ENCODE measurements at regions not wholly inside any gene's neighbourhood (a gene's known extent, or its start where the extent isn't known, plus 50 kb on each side); places are given as distances from the start of the nearest gene placed in this dataset.
"Not testable (repeated sequence)": the region's sequence is repeated elsewhere in the genome, so short reads cannot be mapped to it uniquely, and the experiment has no call there.

DNA sequence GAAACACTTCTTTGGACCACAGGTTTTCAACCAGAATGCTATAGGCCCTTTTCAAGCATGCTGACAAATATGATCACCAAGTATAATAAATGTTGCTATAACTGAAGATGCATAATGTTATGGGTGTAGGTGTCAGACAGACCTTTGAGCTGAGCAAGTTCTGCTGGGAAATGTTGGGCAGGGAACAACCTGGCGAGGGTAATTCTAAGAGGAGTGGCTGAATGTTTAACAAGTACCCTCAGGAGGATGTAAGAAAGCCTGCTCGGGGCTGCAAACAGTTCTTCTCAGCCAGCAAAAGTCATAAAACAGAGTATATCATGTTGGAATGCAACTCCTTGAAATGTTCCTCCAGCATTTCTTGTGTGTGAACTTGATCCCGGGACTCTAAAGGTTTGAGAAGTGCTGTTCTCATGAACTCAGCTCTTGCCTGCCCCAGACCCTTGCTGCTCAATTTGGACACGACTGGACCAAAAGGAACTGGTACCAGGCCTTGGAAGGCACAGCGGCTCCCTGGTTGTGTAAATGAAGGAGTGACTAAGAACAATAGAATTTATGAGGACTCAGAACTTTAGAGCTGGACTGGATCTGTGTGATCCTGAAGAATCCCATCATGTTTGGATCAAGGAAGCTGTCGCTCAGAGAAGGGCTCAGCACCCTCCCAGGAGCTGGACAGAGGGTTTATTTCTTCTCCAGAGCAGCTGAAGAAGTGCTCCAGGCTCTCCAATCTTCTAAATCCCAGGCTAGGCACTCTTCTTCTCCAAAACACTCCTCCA lies 143.2 kb upstream of the ANK3 start:
- no peak for DNase-seq (ENCODE audit: low read depth)
- no peak overlapping the region for H3K4me3 ChIP-seq (ENCODE audit: low read length)
- TF ChIP-seq, protein P1, sequence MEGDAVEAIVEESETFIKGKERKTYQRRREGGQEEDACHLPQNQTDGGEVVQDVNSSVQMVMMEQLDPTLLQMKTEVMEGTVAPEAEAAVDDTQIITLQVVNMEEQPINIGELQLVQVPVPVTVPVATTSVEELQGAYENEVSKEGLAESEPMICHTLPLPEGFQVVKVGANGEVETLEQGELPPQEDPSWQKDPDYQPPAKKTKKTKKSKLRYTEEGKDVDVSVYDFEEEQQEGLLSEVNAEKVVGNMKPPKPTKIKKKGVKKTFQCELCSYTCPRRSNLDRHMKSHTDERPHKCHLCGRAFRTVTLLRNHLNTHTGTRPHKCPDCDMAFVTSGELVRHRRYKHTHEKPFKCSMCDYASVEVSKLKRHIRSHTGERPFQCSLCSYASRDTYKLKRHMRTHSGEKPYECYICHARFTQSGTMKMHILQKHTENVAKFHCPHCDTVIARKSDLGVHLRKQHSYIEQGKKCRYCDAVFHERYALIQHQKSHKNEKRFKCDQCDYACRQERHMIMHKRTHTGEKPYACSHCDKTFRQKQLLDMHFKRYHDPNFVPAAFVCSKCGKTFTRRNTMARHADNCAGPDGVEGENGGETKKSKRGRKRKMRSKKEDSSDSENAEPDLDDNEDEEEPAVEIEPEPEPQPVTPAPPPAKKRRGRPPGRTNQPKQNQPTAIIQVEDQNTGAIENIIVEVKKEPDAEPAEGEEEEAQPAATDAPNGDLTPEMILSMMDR (IDR thresholded peaks at IDR 0.05; ENCODE audit: insufficient read depth, low read depth, low read length, missing control alignments), result no peak

DNA sequence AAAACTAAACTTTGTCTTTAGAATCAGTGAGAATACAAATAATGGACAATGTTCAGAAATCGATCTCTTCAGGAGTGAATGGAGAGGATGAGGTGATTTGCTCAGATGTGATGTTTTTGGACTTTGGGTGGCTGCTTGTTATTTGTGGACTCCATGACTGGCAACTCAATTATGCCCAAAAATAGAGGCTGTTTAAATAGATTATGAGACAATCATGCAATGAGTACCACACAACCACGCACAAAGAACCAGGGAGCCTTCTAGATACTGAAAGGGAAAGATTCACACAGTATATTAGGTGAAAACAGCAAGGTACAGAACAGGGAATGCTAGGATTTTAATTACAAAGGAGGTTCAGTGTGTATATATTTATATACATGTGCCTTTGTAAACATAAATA lies 141.3 kb upstream of the ANK3 start:
- TF ChIP-seq, protein P1 (IDR thresholded peaks at IDR 0.05; ENCODE audit: insufficient read depth, low read depth, low read length, missing control alignments), result no peak
- DNase-seq (ENCODE audit: low read depth), result no peak
- no peak overlapping the region for H3K4me3 ChIP-seq (ENCODE audit: low read length)

DNA sequence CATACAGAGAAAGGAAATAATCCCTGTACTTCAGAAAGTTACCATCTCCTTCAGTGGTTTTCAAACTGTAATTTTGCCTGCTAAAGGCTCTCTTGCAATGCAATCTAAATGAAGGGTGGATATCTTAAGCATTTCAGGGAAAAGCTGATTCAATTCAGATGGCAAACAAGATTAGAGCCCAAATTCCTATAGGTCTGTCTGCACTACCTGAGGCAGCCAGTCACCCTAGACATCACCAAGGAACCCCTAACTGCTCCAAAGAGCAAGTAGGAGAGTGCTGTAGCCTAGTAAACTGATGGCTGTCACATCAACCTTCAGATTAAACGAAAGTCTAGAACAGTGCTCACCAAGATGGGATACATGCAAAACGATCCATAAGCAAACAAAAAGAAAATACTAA lies 138.0 kb upstream of the ANK3 start:
- H3K4me3 ChIP-seq (ENCODE audit: low read length), result no peak overlapping the region
- no peak for DNase-seq (ENCODE audit: low read depth)

DNA sequence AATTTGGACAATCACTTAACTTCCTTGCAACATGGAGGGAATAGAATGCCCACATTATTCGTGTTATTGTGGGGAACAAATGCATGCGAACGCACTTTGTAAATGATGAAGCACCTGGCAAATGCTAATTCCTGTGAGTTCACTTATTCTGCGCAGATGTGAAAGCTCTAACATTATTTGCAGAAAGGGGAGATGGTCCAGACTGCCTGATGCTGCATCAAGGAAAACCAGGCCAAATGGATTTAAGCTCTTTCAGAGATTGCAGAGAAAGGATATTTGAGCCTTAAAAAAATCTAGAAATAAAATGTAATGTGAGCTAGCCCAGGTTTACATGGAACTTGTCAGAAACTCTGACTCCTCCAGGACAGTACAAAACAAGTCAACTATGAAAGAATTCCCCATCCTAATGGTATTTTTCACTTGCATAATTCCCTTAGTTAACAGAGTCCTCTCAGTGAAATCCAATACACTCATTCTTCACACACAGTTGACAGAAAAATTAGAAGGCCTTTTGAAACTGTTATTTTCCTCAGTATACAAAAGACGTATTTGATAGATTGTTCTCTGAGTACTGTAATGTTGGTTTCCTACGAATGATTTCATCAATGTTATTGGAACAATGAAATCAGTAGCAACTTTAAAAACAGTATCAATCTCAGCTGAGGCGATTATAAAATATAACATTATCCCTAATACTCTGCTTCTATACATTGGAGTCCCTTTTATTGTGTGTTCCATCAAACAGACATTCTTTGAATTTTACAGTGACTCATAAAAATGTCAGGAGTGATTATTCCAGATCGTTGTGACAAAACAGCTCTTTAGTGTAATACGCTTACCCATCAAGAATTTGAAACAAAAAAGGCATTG lies 136.3 kb upstream of the ANK3 start:
- TF ChIP-seq, protein P1 (IDR thresholded peaks at IDR 0.05; ENCODE audit: insufficient read depth, low read depth, low read length, missing control alignments), result no peak
- no peak overlapping the region for H3K4me3 ChIP-seq (ENCODE audit: low read length)
- no peak for DNase-seq (ENCODE audit: low read depth)

More for the DNA sequence above, 138.0 kb upstream of the ANK3 start:
- TF ChIP-seq, protein P1 (IDR thresholded peaks at IDR 0.05; ENCODE audit: insufficient read depth, low read depth, low read length, missing control alignments), result no peak

DNA sequence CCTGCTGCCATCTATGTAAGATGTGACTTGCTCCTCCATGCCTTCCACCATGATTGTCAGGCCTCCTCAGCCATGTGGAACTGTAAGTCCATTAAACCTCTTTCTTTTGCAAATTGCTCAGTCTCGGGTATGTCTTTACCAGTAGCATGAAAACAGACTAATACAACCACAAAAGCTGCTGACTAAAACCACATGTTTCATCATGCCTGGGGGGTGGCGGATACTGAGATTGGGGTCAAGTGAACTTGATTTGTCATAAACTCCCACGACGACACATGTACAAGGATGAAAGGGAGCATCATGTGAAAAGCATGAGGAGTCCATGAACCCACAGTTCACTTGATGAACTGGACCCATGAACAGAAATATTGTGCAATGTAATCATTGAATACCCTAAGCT lies 134.9 kb upstream of the ANK3 start:
- H3K4me3 ChIP-seq (ENCODE audit: low read length), result no peak overlapping the region
- DNase-seq (ENCODE audit: low read depth), result peak; percentile 80
- TF ChIP-seq, protein P1 (IDR thresholded peaks at IDR 0.05; ENCODE audit: insufficient read depth, low read depth, low read length, missing control alignments), result no peak

DNA sequence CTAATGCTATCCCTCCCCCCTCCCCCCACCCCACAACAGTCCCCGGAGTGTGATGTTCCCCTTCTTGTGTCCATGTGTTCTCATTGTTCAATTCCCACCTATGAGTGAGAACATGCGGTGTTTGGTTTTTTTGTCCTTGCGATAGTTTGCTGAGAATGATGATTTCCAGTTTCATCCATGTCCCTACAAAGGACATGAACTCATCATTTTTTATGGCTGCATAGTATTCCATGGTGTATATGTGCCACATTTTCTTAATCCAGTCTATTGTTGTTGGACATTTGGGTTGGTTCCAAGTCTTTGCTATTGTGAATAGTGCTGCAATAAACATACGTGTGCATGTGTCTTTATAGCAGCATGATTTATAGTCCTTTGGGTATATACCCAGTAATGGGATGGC lies 133.7 kb upstream of the ANK3 start:
- H3K4me3 ChIP-seq (ENCODE audit: low read length); DNase-seq (ENCODE audit: low read depth): not testable (repeated sequence)

DNA sequence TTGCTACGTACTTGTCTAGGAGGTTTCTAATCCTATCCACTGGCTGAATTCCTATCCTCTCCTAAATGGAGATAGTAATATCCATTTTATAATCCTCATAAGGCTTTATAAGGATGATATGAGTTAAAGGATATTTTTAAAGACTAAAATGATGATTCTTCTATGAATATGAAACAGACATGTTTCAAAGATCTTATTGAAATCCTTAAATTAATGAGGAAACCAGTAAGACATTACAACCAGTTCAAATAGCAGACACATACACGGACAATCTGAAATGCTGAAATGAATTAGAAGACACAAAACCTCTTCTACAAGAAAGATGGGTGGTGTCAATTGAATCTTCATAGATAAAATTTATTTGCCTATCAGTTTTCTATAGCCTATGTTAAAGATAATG lies 132.9 kb upstream of the ANK3 start:
- H3K4me3 ChIP-seq (ENCODE audit: low read length), result no peak overlapping the region
- DNase-seq (ENCODE audit: low read depth), result no peak
- TF ChIP-seq, protein P1 (IDR thresholded peaks at IDR 0.05; ENCODE audit: insufficient read depth, low read depth, low read length, missing control alignments), result no peak

All from epithelial cell of esophagus (primary cell).